H1 (cell line): ENCODE measurements at regions not wholly inside any gene's neighbourhood (a gene's known extent, or its start where the extent isn't known, plus 50 kb on each side); places are given as distances from the start of the nearest gene placed in this dataset.

Experiments used
- CTCF ChIA-PET: fragments of 300-600 bp; sonication (Branson Sonifier 250); formaldehyde crosslinking; loops from one replicate; lab custom pipeline; 2021; ENCODE audit not compliant: partially characterized antibody; lab: Charles Lee
- POLR2A ChIA-PET: fragments of 300-600 bp; sonication (Branson Sonifier 250); formaldehyde crosslinking; loops from one replicate; lab custom pipeline; 2021; ENCODE audit warnings: inconsistent platforms; ENCODE audit not compliant: partially characterized antibody; lab: Charles Lee
- DNase-seq, 2 experiments: peaks; one replicate each; pipeline versions ENCODE4 v3.0.0 to v3.0.0-alpha.2; 2010 to 2022; ENCODE audit warnings: low spot score in 2 of 2, low read depth in 1 of 2, mixed read lengths in 1 of 2
- FAIRE-seq: peaks from 2 replicates; lab custom pipeline; 2011; peaks lifted over from hg19 to GRCh38; lab: Jason Lieb, UNC
- H2AFZ ChIP-seq: 2 replicates; pipeline ENCODE4 v1.8.1; 2012; ENCODE audit warnings: low read length, inconsistent platforms
- H2AK5ac ChIP-seq: 2 replicates; pipeline ENCODE4 v1.6.1; 2013; ENCODE audit warnings: low read depth, low read length
- H2BK120ac ChIP-seq: replicated peaks from 2 replicates; pipeline ENCODE3; 2013; ENCODE audit warnings: low read depth, low read length, inconsistent platforms
- H2BK12ac ChIP-seq: 2 replicates; pipeline ENCODE4 v1.6.1; 2013; ENCODE audit warnings: low read depth, low read length
- H2BK15ac ChIP-seq: 2 replicates; pipeline ENCODE4 v1.6.1; 2013; ENCODE audit warnings: low read length
- H2BK20ac ChIP-seq: 2 replicates; pipeline ENCODE4 v1.6.1; 2013; ENCODE audit warnings: low read length
- H2BK5ac ChIP-seq: 2 replicates; pipeline ENCODE4 v1.6.1; 2013; ENCODE audit warnings: low read depth, low read length
- H3K14ac ChIP-seq: 2 replicates; pipeline ENCODE4 v1.6.1; 2013; ENCODE audit warnings: inconsistent platforms; ENCODE audit not compliant: insufficient read length
- H3K18ac ChIP-seq: 2 replicates; pipeline ENCODE4 v1.6.1; 2013; ENCODE audit warnings: low read length; ENCODE audit errors: extremely low read depth
- H3K23ac ChIP-seq: 2 replicates; pipeline ENCODE4 v1.6.1; 2013; ENCODE audit warnings: inconsistent platforms; ENCODE audit not compliant: insufficient read length
- H3K23me2 ChIP-seq: 2 replicates; pipeline ENCODE4 v1.6.1; 2013; ENCODE audit warnings: low read depth, low read length
- H3K27ac ChIP-seq: 2 replicates; pipeline ENCODE4 v1.6.1; 2011; ENCODE audit warnings: low read depth, low read length, inconsistent platforms
- H3K27me3 ChIP-seq, 4 experiments: replicated peaks in 1 of 4; 1 replicate in 1 of 4; 2 replicates in 3 of 4; pipeline versions ENCODE4 v1.6.1 to v1.8.1; 2011 to 2013; ENCODE audit warnings: low read length in 3 of 4, mild to moderate bottlenecking in 3 of 4, inconsistent platforms in 2 of 4, mixed read lengths in 2 of 4, moderate library complexity in 1 of 4; ENCODE audit not compliant: control insufficient read depth in 3 of 4, insufficient read depth in 3 of 4; ENCODE audit errors: extremely low read depth in 1 of 4
- H3K36me3 ChIP-seq, 4 experiments: 2 replicates each; pipeline versions ENCODE4 v1.6.1 to v1.8.1; 2011 to 2013; ENCODE audit warnings: mild to moderate bottlenecking in 4 of 4, low read length in 3 of 4, moderate library complexity in 2 of 4, control low read depth in 1 of 4, inconsistent platforms in 1 of 4; ENCODE audit not compliant: insufficient read depth in 4 of 4, control insufficient read depth in 2 of 4
- H3K4ac ChIP-seq: replicated peaks from 2 replicates; pipeline ENCODE3; 2013; ENCODE audit warnings: low read length, low read depth, mixed read lengths, inconsistent platforms; ENCODE audit not compliant: insufficient read length
- H3K4me1 ChIP-seq, 4 experiments: replicated peaks in 1 of 4; 1 replicate in 1 of 4; 2 replicates in 3 of 4; pipeline versions ENCODE4 v1.6.1 to v1.8.1; 2011 to 2013; ENCODE audit warnings: low read length in 3 of 4, inconsistent platforms in 2 of 4, mixed read lengths in 1 of 4; ENCODE audit not compliant: insufficient read depth in 4 of 4, control insufficient read depth in 3 of 4
- H3K4me2 ChIP-seq, 2 experiments: 2 replicates each; pipeline versions ENCODE4 v1.6.1 to v1.8.1; 2011 to 2013; ENCODE audit warnings: low read depth in 2 of 2, low read length in 2 of 2, control low read depth in 1 of 2, inconsistent platforms in 1 of 2, mild to moderate bottlenecking in 1 of 2; ENCODE audit not compliant: insufficient read depth in 1 of 2
- H3K4me3 ChIP-seq, 4 experiments: fragments of 200-600, 300-600 bp in 1 of 4; sonication (generic), shearing (Covaris generic), sonication (Bioruptor Twin) in 1 of 4; 2 replicates each; pipeline versions ENCODE4 v1.5.1 to v1.8.1; 2011 to 2016; ENCODE audit warnings: low read length in 4 of 4, low read depth in 3 of 4, control low read depth in 2 of 4, inconsistent platforms in 2 of 4, mild to moderate bottlenecking in 2 of 4, mixed read lengths in 1 of 4, moderate library complexity in 1 of 4; ENCODE audit not compliant: insufficient read depth in 2 of 4; ENCODE audit errors: extremely low read depth in 1 of 4
- H3K56ac ChIP-seq: replicated peaks from 2 replicates; pipeline ENCODE3; 2013; ENCODE audit warnings: low read depth, mild to moderate bottlenecking, mixed read lengths, low read length, inconsistent platforms; ENCODE audit not compliant: insufficient read length
- H3K79me1 ChIP-seq: 2 replicates; pipeline ENCODE4 v1.6.1; 2013; ENCODE audit warnings: low read depth, low read length, control low read depth
- H3K79me2 ChIP-seq, 2 experiments: 2 replicates each; pipeline versions ENCODE4 v1.6.1 to v1.8.1; 2012 to 2013; ENCODE audit warnings: low read length in 2 of 2, mild to moderate bottlenecking in 2 of 2, inconsistent platforms in 1 of 2; ENCODE audit not compliant: insufficient read depth in 2 of 2, control insufficient read depth in 1 of 2
- H3K9ac ChIP-seq, 4 experiments: replicated peaks in 1 of 4; 1 replicate in 1 of 4; 2 replicates in 3 of 4; pipeline versions ENCODE4 v1.6.1 to v1.8.1; 2011 to 2013; ENCODE audit warnings: low read depth in 3 of 4, low read length in 3 of 4, control low read depth in 2 of 4, mild to moderate bottlenecking in 2 of 4, moderate library complexity in 2 of 4, inconsistent platforms in 1 of 4; ENCODE audit errors: extremely low read depth in 1 of 4
- H3K9me3 ChIP-seq, 2 experiments: 2 replicates each; pipeline versions ENCODE4 v1.6.1 to v1.8.1; 2012 to 2013; ENCODE audit warnings: mild to moderate bottlenecking in 2 of 2, moderate library complexity in 2 of 2, control low read depth in 1 of 2, inconsistent platforms in 1 of 2, low read depth in 1 of 2, low read length in 1 of 2, mixed read lengths in 1 of 2; ENCODE audit not compliant: insufficient read depth in 2 of 2
- H4K20me1 ChIP-seq, 2 experiments: replicated peaks in 1 of 2; 2 replicates each; pipeline versions ENCODE3 to v1.8.1; 2011 to 2013; ENCODE audit warnings: inconsistent platforms in 2 of 2, low read length in 2 of 2, mild to moderate bottlenecking in 1 of 2; ENCODE audit not compliant: insufficient read depth in 2 of 2, control insufficient read depth in 1 of 2
- H4K5ac ChIP-seq: 2 replicates; pipeline ENCODE4 v1.6.1; 2013; ENCODE audit warnings: low read length, low read depth, mixed read lengths, inconsistent platforms; ENCODE audit not compliant: insufficient read length
- H4K8ac ChIP-seq: 2 replicates; pipeline ENCODE4 v1.8.0; 2013; ENCODE audit warnings: mild to moderate bottlenecking, moderate library complexity, low read length, inconsistent platforms; ENCODE audit not compliant: insufficient read depth; ENCODE audit errors: extremely low read depth
- H4K91ac ChIP-seq: replicated peaks from 2 replicates; pipeline ENCODE3; 2013; ENCODE audit warnings: low read length, mixed read lengths, inconsistent platforms; ENCODE audit not compliant: insufficient read length
- BACH1 ChIP-seq: IDR thresholded peaks from 2 replicates; pipeline ENCODE4 v1.6.1; 2012; ENCODE audit warnings: low read length, improper control_type of control experiment
- BRCA1 ChIP-seq: IDR thresholded peaks from 2 replicates; pipeline ENCODE4 v1.6.1; 2012; ENCODE audit warnings: low read depth, low read length, improper control_type of control experiment
- CTBP2 ChIP-seq: IDR thresholded peaks from 2 replicates; pipeline ENCODE4 v1.7.0; 2011; ENCODE audit warnings: borderline replicate concordance, mild to moderate bottlenecking, moderate library complexity, mixed read lengths, low read length; ENCODE audit not compliant: insufficient read depth, insufficient read length
- JUND ChIP-seq: IDR thresholded peaks from 2 replicates; pipeline ENCODE4 v1.6.1; 2011; ENCODE audit warnings: mild to moderate bottlenecking, improper control_type of control experiment, low read length
- NANOG ChIP-seq: IDR thresholded peaks from 2 replicates; pipeline ENCODE4 v1.6.1; 2011; ENCODE audit warnings: low read length, low read depth, mild to moderate bottlenecking, inconsistent platforms; ENCODE audit not compliant: insufficient read depth, poor library complexity, severe bottlenecking
- SP2 ChIP-seq: IDR thresholded peaks from 2 replicates; pipeline ENCODE4 v1.6.1; 2012; ENCODE audit warnings: mild to moderate bottlenecking, low read length, inconsistent platforms
- SP4 ChIP-seq: IDR thresholded peaks from 2 replicates; pipeline ENCODE4 v1.6.1; 2012; ENCODE audit warnings: low read length, inconsistent platforms
- YY1 ChIP-seq: IDR thresholded peaks from 2 replicates; pipeline ENCODE4 v1.6.1; 2011; ENCODE audit warnings: low read depth, mild to moderate bottlenecking, low read length
- ZNF274 ChIP-seq: IDR thresholded peaks from 2 replicates; pipeline ENCODE4 v1.7.0; 2012; ENCODE audit warnings: low read length, borderline replicate concordance; ENCODE audit errors: extremely low read depth
- WGBS, 2 experiments: shearing (Covaris generic) in 1 of 2; methylation state at CpG; one replicate each; pipeline versions ENCODE4 v1.1.6 to v1.1.7; 2013 to 2015; ENCODE audit warnings: low lambda C conversion rate in 2 of 2, mixed read lengths in 2 of 2, inconsistent platforms in 1 of 2, low coverage in 1 of 2, missing lambda C conversion rate in 1 of 2; ENCODE audit not compliant: insufficient replicate concordance in 2 of 2, insufficient coverage in 1 of 2, insufficient read length in 1 of 2; ENCODE audit errors: extremely low coverage in 1 of 2, missing lambda C conversion rate in 1 of 2; 5-methylcytosine and 5-hydroxymethylcytosine counted together
- TF ChIP-seq, protein P1 (sequence below): IDR thresholded peaks from 2 replicates; pipeline ENCODE4 v1.6.1; 2012; ENCODE audit warnings: inconsistent platforms

DNA sequence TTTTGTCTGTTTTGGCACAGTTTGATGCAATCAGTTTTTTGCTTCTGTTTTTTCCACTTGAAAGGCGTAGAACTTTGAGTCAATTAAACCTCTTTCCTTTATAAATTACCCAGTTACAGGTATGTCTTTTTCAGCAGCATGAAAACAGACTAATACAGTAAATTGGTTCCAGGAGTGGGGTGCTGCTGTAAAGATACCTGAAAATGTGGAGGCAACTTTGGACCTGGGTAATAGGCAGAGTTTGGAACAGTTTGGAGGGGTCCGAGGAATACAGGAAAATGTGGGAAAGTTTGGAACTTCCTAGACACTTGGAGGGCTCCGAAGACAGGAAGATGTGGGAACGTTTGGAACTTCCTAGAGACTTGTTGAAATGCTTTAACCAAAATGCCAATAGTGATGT, 2022.2 kb downstream of the MAT2B start:
- Histone ChIP-seq H2AK5ac (no peak overlapping the region), H3K36me3 (no peaks in the 10 kb centered on the region), H4K8ac (no peak overlapping the region), H3K27ac (no peak overlapping the region), H2BK12ac (no peak overlapping the region), H3K56ac (no peak overlapping the region), H3K9ac (no peak overlapping the region), H3K9me3 (peaks cover 8% of the 10 kb centered on the region in 2 experiments; a peak in 3 of 4 replicates), H3K4ac (no peak overlapping the region), H2AFZ (no peak overlapping the region), H3K27me3 (no peaks in the 10 kb centered on the region), H3K23ac (no peak overlapping the region), H2BK20ac (no peak overlapping the region), H3K79me1 (no peaks in the 10 kb centered on the region), H3K4me3 (no peak overlapping the region), H4K91ac (no peak overlapping the region), H3K18ac (no peak overlapping the region), H3K4me1 (no peaks in the 10 kb centered on the region), H2BK5ac (no peak overlapping the region), H3K4me2 (no peak overlapping the region), H4K5ac (no peak overlapping the region), H2BK120ac (no peak overlapping the region), H3K14ac (no peak overlapping the region), H3K23me2 (no peaks in the 10 kb centered on the region), H3K79me2 (no peaks in the 10 kb centered on the region), H4K20me1 (no peaks in the 10 kb centered on the region), H2BK15ac (no peak overlapping the region)
- FAIRE-seq = no peak
- DNase-seq = no peak
- WGBS, 2 experiments = 90% methylated on average over 4 of the region's 4 CpGs; no CpG with 5 or more reads in 1 of the 2 experiments
- TF ChIP-seq JUND = no peak
- TF ChIP-seq NANOG = no peak
- TF ChIP-seq ZNF274 = no peak
- TF ChIP-seq SP4 = no peak
- TF ChIP-seq BACH1 = no peak
- TF ChIP-seq CTBP2 = no peak
- TF ChIP-seq BRCA1 = no peak
- TF ChIP-seq, protein P1, sequence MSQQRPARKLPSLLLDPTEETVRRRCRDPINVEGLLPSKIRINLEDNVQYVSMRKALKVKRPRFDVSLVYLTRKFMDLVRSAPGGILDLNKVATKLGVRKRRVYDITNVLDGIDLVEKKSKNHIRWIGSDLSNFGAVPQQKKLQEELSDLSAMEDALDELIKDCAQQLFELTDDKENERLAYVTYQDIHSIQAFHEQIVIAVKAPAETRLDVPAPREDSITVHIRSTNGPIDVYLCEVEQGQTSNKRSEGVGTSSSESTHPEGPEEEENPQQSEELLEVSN = no peak
- no peak for TF ChIP-seq SP2
- no peak for TF ChIP-seq YY1
- ChIA-PET CTCF (no interaction called here), POLR2A (no interaction called here)
